Hepatocyte (in vitro differentiated cells): ENCODE measurements at regions not wholly inside any gene's neighbourhood (a gene's known extent, or its start where the extent isn't known, plus 50 kb on each side); places are given as distances from the start of the nearest gene placed in this dataset.

Source experiments
- DNase-seq: peaks from one replicate; pipeline ENCODE4 v3.0.0-alpha.2; 2016; ENCODE audit warnings: low spot score
- H2AFZ ChIP-seq: fragments of 200-600 bp; sonication (generic); 2 replicates; pipeline ENCODE4 v1.6.0; 2016; ENCODE audit warnings: antibody characterized with exemption, mild to moderate bottlenecking
- H3K27ac ChIP-seq: fragments of 200-600 bp; sonication (generic); 2 replicates; pipeline ENCODE4 v1.5.1; 2016; ENCODE audit warnings: mild to moderate bottlenecking
- H3K27me3 ChIP-seq: fragments of 200-600 bp; sonication (generic); 2 replicates; pipeline ENCODE4 v1.6.1; 2016
- H3K36me3 ChIP-seq: fragments of 200-600 bp; sonication (generic); replicated peaks from 2 replicates; pipeline ENCODE4 v1.5.1; 2016; ENCODE audit warnings: low read depth; ENCODE audit not compliant: insufficient read depth
- H3K4me1 ChIP-seq: fragments of 200-600 bp; sonication (generic); 2 replicates; pipeline ENCODE4 v1.5.1; 2016; ENCODE audit warnings: mild to moderate bottlenecking, moderate library complexity; ENCODE audit not compliant: insufficient read depth
- H3K4me2 ChIP-seq: fragments of 200-600 bp; sonication (generic); 2 replicates; pipeline ENCODE4 v1.6.0; 2016
- H3K4me3 ChIP-seq: fragments of 200-600 bp; sonication (generic); 2 replicates; pipeline ENCODE4 v1.5.1; 2016; ENCODE audit warnings: mild to moderate bottlenecking
- H3K79me2 ChIP-seq: fragments of 200-600 bp; sonication (generic); 2 replicates; pipeline ENCODE4 v1.6.0; 2017; ENCODE audit warnings: mild to moderate bottlenecking
- H3K9me2 ChIP-seq: fragments of 200-600 bp; sonication (generic); replicated peaks from 2 replicates; pipeline ENCODE4 v1.6.0; 2017; ENCODE audit warnings: mild to moderate bottlenecking; ENCODE audit not compliant: insufficient read depth
- H3K9me3 ChIP-seq: fragments of 200-600 bp; sonication (generic); 2 replicates; pipeline ENCODE4 v1.5.1; 2016; ENCODE audit warnings: low read depth, mild to moderate bottlenecking
- H4K20me1 ChIP-seq: fragments of 200-600 bp; sonication (generic); 2 replicates; pipeline ENCODE4 v1.6.0; 2016; ENCODE audit warnings: mild to moderate bottlenecking; ENCODE audit not compliant: insufficient read depth, poor library complexity, severe bottlenecking
- EZH2 ChIP-seq: fragments of 200-600 bp; sonication (generic); IDR thresholded peaks from 2 replicates; pipeline ENCODE4 v1.6.1; 2016; ENCODE audit warnings: antibody characterized with exemption, mild to moderate bottlenecking, borderline replicate concordance
- EZH2phosphoT487 ChIP-seq: fragments of 200-600 bp; sonication (generic); IDR thresholded peaks from one replicate; pipeline ENCODE4 v1.6.1; 2018; ENCODE audit warnings: antibody characterized with exemption, mild to moderate bottlenecking, low read depth, moderate library complexity; ENCODE audit not compliant: unreplicated experiment, severe bottlenecking
- WGBS: methylation state at CpG from one replicate; pipeline ENCODE4 v1.1.6; 2016; ENCODE audit warnings: low lambda C conversion rate; ENCODE audit errors: missing lambda C conversion rate; 5-methylcytosine and 5-hydroxymethylcytosine counted together
- TF ChIP-seq, protein P1 (sequence below): fragments of 200-600 bp; sonication (generic); IDR thresholded peaks from 2 replicates; pipeline ENCODE4 v1.5.1; 2016; ENCODE audit warnings: antibody characterized with exemption, mild to moderate bottlenecking; ENCODE audit not compliant: poor library complexity

DNA sequence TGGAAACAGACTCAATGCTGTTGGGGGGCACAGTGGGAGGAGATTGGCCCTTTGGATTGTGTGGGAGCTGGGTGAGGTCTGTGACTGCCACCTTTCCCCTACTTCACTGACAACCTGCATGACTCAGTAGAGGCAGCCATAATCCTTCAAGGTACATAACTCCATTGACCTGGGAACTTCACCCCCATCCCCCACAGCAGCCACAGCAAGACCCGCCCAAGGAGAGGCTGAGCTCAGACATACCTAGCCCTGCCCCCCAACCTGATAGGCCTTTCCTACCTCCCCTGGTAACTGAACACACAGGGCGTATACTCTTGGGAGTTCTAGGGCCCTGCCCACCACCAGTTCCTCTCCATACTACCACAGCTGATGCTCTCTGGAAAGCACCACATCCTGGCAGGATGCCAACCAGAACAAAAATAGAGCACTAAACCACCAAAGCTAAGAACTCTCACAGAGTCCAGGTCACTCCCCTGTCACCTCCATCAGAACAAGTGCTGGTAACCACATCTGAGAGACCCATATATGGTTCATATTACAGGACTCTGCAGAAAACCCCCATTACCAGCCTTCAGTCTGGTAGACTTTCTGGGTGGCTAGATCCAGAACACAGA, 703.9 kb downstream of the FSCB start:
- Histone ChIP-seq H3K4me2 (no peak overlapping the region), H3K4me3 (no peak overlapping the region), H3K36me3 (no peaks in the 10 kb centered on the region), H3K27me3 (no peaks in the 10 kb centered on the region), H3K9me2 (no peaks in the 10 kb centered on the region), H2AFZ (no peak overlapping the region), H3K27ac (no peak overlapping the region), H3K9me3 (no peaks in the 10 kb centered on the region), H3K79me2 (no peaks in the 10 kb centered on the region), H4K20me1 (no peaks in the 10 kb centered on the region), H3K4me1 (no peaks in the 10 kb centered on the region)
- no peak for DNase-seq
- 85% methylated on average over 2 of the region's 2 CpGs for WGBS
- TF ChIP-seq, protein P1, sequence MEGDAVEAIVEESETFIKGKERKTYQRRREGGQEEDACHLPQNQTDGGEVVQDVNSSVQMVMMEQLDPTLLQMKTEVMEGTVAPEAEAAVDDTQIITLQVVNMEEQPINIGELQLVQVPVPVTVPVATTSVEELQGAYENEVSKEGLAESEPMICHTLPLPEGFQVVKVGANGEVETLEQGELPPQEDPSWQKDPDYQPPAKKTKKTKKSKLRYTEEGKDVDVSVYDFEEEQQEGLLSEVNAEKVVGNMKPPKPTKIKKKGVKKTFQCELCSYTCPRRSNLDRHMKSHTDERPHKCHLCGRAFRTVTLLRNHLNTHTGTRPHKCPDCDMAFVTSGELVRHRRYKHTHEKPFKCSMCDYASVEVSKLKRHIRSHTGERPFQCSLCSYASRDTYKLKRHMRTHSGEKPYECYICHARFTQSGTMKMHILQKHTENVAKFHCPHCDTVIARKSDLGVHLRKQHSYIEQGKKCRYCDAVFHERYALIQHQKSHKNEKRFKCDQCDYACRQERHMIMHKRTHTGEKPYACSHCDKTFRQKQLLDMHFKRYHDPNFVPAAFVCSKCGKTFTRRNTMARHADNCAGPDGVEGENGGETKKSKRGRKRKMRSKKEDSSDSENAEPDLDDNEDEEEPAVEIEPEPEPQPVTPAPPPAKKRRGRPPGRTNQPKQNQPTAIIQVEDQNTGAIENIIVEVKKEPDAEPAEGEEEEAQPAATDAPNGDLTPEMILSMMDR = no peak
- TF ChIP-seq EZH2phosphoT487 = no peak
- TF ChIP-seq EZH2 = no peak

DNA sequence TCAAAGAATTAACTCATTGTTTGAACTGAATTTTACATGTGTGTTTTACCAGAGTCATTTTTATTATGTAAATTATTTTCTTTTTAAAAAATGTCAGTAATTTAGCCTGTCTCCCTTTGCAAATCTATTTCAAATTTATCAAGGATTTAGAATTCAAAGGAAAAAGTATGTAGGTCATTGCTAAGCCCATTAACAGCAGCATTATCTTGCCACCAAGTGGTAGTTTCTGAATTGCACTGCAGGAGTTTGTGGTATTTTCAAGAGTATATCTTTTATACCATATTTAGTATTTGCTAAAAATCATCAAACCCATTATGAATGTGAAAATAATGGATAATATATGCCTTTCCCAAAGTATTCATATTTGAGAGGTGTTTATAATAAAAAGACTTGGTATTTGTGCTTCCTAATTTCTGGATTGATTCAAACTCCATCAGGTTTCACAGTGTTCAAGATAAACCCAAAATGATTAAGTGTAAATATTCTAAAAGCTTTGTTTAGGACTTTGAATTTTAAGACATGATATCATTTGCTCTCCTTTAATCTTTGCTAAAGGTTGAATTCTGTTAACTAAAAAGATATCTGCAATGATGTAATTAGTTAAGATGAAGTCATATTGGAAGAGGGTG, 711.4 kb downstream of the FSCB start:
- Histone ChIP-seq H3K4me2 (no peak overlapping the region), H3K79me2 (no peaks in the 10 kb centered on the region), H3K9me3 (no peaks in the 10 kb centered on the region), H3K4me3 (no peak overlapping the region), H3K36me3 (no peaks in the 10 kb centered on the region), H2AFZ (no peak overlapping the region), H3K27me3 (no peaks in the 10 kb centered on the region), H3K27ac (no peak overlapping the region), H3K4me1 (no peaks in the 10 kb centered on the region), H4K20me1 (no peaks in the 10 kb centered on the region), H3K9me2 (no peaks in the 10 kb centered on the region)
- peak; percentile 39 for DNase-seq
- TF ChIP-seq, protein P1 = peak; percentile 79
- TF ChIP-seq EZH2 = no peak

DNA sequence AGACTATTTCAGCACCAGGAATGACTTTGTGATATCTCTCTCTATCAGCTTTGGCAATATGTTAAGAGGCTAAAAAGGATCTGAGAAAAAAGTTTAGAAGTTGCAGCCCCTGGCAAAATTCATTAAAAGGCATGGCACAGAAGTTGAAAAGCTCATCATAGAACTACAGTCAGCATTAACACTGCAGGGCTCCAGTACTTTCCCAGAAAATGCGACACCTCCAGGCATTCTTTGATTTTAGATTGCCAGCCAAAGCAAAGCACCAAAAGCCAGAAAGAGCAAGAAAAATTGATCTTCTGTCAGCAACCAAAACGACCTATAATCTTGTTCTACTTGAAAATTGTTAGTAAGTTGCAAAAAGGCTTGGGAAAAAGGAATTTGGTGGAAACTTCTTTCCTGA, 713.5 kb downstream of the FSCB start:
- H4K20me1 ChIP-seq = no peaks in the 10 kb centered on the region
- H3K36me3 ChIP-seq = no peaks in the 10 kb centered on the region
- no peaks in the 10 kb centered on the region for H3K9me3 ChIP-seq
- no peak overlapping the region for H3K27ac ChIP-seq
- H2AFZ ChIP-seq = no peak overlapping the region
- no peaks in the 10 kb centered on the region for H3K9me2 ChIP-seq
- H3K4me2 ChIP-seq = no peak overlapping the region
- no peak for TF ChIP-seq EZH2phosphoT487
- TF ChIP-seq EZH2 = no peak
- TF ChIP-seq, protein P1 = no peak
- no peak overlapping the region for H3K4me3 ChIP-seq
- DNase-seq = no peak
- WGBS = 50% methylated on average over 2 of the region's 2 CpGs
- no peaks in the 10 kb centered on the region for H3K27me3 ChIP-seq
- H3K4me1 ChIP-seq = no peaks in the 10 kb centered on the region
- no peaks in the 10 kb centered on the region for H3K79me2 ChIP-seq
